GM10266 (cell line): ENCODE measurements at regions not wholly inside any gene's neighbourhood (a gene's known extent, or its start where the extent isn't known, plus 50 kb on each side); places are given as distances from the start of the nearest gene placed in this dataset.

ENCODE experiments used
- DNase-seq: peaks from one replicate; pipeline ENCODE4 v3.0.0; 2012; ENCODE audit errors: extremely low spot score
- TF ChIP-seq, protein P1 (sequence below): IDR thresholded peaks from 2 replicates; pipeline ENCODE4 v1.5.1; 2012; ENCODE audit warnings: mild to moderate bottlenecking, low read depth; ENCODE audit not compliant: control insufficient read depth, insufficient read depth; ENCODE audit errors: missing control alignments

DNA sequence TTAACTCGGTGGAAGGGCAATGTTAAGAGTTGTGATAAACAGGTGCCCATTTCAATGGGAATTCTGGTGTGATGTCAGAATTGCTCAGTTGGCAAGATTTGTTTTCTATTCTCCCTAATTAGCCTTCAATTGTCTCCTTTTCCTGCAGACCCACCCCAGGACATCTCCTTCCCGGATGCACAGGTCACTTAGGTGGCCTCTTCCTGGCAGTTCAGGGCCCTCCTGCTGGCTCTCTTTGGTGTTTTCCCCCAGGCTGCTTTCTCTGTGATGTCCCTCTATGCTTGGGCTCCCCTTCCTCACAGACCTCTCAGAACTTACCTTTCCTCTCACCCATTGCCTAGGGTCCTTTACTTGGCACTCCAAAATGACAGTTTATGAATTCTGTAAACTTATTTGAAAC lies 126.3 kb downstream of the GPAT3 start:
- DNase-seq = no peak
- TF ChIP-seq, protein P1, sequence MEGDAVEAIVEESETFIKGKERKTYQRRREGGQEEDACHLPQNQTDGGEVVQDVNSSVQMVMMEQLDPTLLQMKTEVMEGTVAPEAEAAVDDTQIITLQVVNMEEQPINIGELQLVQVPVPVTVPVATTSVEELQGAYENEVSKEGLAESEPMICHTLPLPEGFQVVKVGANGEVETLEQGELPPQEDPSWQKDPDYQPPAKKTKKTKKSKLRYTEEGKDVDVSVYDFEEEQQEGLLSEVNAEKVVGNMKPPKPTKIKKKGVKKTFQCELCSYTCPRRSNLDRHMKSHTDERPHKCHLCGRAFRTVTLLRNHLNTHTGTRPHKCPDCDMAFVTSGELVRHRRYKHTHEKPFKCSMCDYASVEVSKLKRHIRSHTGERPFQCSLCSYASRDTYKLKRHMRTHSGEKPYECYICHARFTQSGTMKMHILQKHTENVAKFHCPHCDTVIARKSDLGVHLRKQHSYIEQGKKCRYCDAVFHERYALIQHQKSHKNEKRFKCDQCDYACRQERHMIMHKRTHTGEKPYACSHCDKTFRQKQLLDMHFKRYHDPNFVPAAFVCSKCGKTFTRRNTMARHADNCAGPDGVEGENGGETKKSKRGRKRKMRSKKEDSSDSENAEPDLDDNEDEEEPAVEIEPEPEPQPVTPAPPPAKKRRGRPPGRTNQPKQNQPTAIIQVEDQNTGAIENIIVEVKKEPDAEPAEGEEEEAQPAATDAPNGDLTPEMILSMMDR = no peak

DNA sequence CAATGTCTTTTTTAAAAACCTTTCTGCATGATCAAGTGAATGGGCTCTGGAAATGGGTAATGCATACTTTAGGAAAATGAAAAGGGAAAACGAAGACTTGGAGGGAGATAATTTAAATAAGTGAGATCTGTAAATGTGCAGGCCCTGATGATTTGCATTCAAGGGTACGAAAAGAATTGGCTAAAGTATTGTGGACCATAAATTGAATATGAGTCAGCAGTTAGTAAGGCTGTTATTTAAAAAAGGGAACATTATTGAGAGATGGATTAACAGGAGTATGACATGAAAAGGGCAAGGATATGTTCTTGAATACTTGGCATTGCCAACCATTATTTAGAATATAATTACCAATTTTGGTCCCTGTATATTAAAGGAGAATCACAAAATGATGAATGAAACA lies 125.5 kb downstream of the GPAT3 start:
- no peak for DNase-seq
- TF ChIP-seq, protein P1 = no peak

DNA sequence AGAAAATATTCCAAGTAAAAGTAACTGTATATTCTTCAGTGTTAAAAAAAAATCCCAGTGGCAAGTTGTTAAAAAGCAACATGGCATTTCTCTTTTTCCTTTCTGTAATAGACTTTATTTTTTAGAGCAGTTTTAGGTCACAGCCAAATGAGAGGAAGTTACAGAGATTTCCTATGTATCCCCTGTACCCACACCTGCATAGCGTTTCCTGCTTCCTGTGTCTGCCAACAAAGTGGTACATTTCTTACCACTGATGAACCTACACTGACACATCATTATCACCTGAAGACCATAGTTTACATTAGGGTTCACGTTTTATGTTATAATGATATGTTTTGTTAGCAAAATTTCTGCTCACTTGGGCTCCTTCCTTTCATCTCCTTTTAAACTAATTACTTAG lies 124.7 kb downstream of the GPAT3 start:
- no peak for DNase-seq
- TF ChIP-seq, protein P1 = no peak

DNA sequence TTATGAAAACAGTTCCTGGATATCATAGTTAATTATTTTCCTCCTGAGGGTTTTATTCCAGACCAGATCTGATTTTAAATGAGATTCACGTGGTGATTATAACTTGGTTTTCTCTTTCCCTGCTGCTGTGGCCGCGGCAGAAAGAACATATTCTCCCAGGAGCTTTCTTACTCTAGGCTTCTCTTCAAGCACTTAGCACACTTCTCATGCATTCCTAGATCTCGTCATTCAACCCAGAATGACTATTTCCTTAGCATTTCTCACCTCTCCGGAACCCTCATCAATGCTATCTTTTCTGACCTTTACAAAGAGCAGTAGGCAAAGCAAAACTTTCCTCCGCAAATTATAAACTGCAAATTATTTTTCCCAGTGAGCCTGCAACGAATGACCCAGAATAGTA lies 122.9 kb downstream of the GPAT3 start:
- TF ChIP-seq, protein P1 = no peak
- DNase-seq = no peak

DNA sequence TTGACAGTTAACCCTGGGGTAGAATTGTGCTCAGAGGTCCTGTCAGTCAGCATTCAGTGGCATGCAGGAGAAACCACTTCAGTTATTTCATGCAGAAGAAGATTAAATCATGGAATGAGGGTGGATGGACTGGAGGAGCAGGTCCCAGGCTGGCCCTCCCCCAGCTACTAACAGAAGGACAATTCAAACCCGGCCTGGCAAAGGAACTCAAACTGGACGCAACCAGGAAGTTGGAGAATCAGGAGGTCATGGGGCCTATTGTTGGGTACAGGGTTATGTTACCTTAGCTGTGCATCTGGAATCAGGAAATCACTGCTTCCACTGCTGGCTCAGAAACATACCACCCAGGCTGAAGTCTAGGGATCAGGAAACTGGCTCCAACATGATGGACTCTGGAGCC lies 121.4 kb downstream of the GPAT3 start:
- no peak for DNase-seq
- TF ChIP-seq, protein P1 = no peak
